ENCODE measurements at regions not wholly inside any gene's neighbourhood (a gene's known extent, or its start where the extent isn't known, plus 50 kb on each side); places are given as distances from the start of the nearest gene placed in this dataset.

DNA sequence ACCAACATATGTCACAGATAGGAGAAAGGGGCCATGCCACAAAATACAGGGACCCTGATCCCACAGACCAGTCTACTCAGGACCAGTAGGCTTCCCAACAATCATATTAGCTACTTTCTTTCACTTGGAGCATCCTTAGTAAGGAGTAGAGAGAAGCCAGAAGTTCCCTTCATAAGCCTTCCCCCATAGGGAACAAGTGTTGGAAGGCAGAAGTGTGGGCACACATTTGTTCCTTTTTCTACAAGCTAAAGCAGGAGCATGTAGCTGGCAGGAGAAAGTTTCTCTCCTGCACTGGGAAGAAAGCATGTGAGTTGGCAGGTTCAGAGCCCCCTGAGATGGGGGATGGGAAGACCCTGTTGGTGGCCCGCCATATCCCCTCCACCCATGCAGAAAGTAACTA lies 165.4 kb downstream of the KCTD12 start:
- no peak for DNase-seq (ENCODE audit: low read depth)
- H3K4me3 ChIP-seq (ENCODE audit: low read depth, low read length): no peak overlapping the region
- TF ChIP-seq, protein P1, sequence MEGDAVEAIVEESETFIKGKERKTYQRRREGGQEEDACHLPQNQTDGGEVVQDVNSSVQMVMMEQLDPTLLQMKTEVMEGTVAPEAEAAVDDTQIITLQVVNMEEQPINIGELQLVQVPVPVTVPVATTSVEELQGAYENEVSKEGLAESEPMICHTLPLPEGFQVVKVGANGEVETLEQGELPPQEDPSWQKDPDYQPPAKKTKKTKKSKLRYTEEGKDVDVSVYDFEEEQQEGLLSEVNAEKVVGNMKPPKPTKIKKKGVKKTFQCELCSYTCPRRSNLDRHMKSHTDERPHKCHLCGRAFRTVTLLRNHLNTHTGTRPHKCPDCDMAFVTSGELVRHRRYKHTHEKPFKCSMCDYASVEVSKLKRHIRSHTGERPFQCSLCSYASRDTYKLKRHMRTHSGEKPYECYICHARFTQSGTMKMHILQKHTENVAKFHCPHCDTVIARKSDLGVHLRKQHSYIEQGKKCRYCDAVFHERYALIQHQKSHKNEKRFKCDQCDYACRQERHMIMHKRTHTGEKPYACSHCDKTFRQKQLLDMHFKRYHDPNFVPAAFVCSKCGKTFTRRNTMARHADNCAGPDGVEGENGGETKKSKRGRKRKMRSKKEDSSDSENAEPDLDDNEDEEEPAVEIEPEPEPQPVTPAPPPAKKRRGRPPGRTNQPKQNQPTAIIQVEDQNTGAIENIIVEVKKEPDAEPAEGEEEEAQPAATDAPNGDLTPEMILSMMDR (IDR thresholded peaks at IDR 0.05; ENCODE audit: insufficient read depth, low read depth, low read length, missing control alignments): no peak

GRCh38 chr13:76720416-76720815 lies 165.8 kb downstream of the KCTD12 start:
- H3K4me3 ChIP-seq (ENCODE audit: low read depth, low read length): no peak overlapping the region
- no peak for DNase-seq (ENCODE audit: low read depth)
- TF ChIP-seq, protein P1 (IDR thresholded peaks at IDR 0.05; ENCODE audit: insufficient read depth, low read depth, low read length, missing control alignments): no peak

DNA sequence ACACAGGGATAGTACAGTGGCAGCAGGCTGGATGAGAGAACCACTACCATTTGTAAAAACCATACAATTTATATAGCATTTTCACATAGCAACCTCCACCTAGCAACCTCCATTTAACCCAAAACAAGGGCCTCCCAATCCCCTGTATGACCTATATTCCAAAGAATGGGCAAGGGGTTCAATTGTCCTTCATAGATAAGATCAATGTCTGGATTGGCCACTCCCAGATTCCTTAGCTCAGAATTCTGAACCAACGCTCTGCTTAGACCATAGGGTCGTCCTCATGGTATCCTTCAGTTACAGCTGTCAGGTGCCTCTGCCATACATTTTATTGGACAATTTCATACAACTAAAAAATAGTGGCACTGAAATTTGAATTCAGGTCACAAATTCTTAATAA lies 166.2 kb downstream of the KCTD12 start:
- TF ChIP-seq, protein P1 (IDR thresholded peaks at IDR 0.05; ENCODE audit: insufficient read depth, low read depth, low read length, missing control alignments): no peak
- H3K4me3 ChIP-seq (ENCODE audit: low read depth, low read length): no peak overlapping the region
- no peak for DNase-seq (ENCODE audit: low read depth)

DNA sequence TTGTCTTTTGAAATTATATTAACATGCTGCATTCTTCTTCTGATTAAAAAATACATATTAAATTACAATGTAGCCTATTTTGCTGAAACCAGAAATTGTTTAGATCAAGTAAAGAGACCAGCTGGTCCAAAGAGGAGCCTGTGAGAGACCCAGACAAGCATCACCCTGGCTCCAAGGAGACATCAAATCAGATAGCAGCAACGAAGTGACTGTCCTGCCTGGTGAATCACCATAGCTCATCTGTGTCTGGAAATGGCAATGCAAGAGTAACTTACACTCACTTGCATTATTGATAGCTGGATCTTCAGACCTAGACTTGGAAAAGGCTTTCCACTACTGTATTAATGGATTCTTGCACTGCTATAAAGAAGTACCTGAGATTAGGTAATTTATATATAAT lies 169.1 kb downstream of the KCTD12 start:
- no peak for DNase-seq (ENCODE audit: low read depth)
- H3K4me3 ChIP-seq (ENCODE audit: low read depth, low read length): no peak overlapping the region
- TF ChIP-seq, protein P1 (IDR thresholded peaks at IDR 0.05; ENCODE audit: insufficient read depth, low read depth, low read length, missing control alignments): no peak

GRCh38 chr13:76715621-76716020 lies 170.6 kb downstream of the KCTD12 start:
- H3K4me3 ChIP-seq (ENCODE audit: low read depth, low read length): no peak overlapping the region
- TF ChIP-seq, protein P1 (IDR thresholded peaks at IDR 0.05; ENCODE audit: insufficient read depth, low read depth, low read length, missing control alignments): no peak
- no peak for DNase-seq (ENCODE audit: low read depth)

- TF ChIP-seq, protein P1 (IDR thresholded peaks at IDR 0.05; ENCODE audit: insufficient read depth, low read depth, low read length, missing control alignments): no peak
- no peak overlapping the region for H3K4me3 ChIP-seq (ENCODE audit: low read depth, low read length)
- DNase-seq (ENCODE audit: low read depth): no peak
Observed at GRCh38 chr13:76715075-76715474, 171.1 kb downstream of the KCTD12 start.

DNA sequence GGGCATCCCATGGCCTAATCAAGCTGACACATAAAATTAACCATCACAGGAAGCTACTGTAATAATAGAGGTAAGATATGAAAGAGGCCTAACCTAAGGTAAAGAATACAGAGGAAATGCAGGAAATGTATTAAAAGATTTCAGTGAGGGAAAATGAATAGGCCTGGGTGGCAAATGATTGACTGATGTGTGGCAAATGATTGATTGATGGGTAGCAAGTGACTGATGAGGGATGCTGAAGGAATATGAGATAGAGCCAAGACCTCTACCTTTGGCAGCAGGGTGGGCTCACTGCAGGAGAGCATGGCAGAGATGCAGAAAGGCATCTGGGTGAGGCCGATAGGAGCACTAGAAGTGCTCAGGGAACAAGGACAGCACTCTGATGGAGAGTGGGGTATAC lies 172.9 kb downstream of the KCTD12 start:
- DNase-seq (ENCODE audit: low read depth): no peak
- no peak overlapping the region for H3K4me3 ChIP-seq (ENCODE audit: low read depth, low read length)
- TF ChIP-seq, protein P1 (IDR thresholded peaks at IDR 0.05; ENCODE audit: insufficient read depth, low read depth, low read length, missing control alignments): no peak

All from GM12865 (cell line).